VCaP (cell line): ENCODE measurements at regions not wholly inside any gene's neighbourhood (a gene's known extent, or its start where the extent isn't known, plus 50 kb on each side); places are given as distances from the start of the nearest gene placed in this dataset.
"Not testable (repeated sequence)": the region's sequence is repeated elsewhere in the genome, so short reads cannot be mapped to it uniquely, and the experiment has no call there.

Experiments
- H3K27ac ChIP-seq: fragments of 450-650 bp; 2 replicates; pipeline ENCODE4 v1.5.1; 2017
- TF ChIP-seq, protein P1 (sequence below): fragments of 450-650 bp; conservative IDR thresholded peaks from 2 replicates; pipeline ENCODE4 v1.5.1; 2017; ENCODE audit warnings: mild to moderate bottlenecking, moderate library complexity

DNA sequence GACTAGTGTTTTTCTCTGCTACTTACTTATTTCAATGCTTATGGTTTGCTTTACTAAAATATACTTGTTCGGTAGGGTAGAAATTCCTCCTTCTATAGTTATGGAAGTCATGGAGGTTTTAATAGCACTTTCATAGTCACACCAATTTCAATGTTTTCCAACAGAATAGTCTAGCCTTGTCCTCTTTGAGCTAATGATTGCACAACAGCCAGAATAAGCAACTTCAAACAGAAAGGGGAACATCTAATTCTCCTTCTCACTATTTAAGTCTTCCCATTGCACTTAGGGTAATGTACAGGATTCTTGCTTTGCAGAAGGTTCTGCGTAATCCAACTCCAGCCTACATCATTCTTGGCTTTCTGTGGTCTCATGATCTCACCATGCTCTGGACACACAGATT is 287.7 kb upstream of the GCFC2 start:
- no peak overlapping the region for H3K27ac ChIP-seq
- TF ChIP-seq, protein P1, sequence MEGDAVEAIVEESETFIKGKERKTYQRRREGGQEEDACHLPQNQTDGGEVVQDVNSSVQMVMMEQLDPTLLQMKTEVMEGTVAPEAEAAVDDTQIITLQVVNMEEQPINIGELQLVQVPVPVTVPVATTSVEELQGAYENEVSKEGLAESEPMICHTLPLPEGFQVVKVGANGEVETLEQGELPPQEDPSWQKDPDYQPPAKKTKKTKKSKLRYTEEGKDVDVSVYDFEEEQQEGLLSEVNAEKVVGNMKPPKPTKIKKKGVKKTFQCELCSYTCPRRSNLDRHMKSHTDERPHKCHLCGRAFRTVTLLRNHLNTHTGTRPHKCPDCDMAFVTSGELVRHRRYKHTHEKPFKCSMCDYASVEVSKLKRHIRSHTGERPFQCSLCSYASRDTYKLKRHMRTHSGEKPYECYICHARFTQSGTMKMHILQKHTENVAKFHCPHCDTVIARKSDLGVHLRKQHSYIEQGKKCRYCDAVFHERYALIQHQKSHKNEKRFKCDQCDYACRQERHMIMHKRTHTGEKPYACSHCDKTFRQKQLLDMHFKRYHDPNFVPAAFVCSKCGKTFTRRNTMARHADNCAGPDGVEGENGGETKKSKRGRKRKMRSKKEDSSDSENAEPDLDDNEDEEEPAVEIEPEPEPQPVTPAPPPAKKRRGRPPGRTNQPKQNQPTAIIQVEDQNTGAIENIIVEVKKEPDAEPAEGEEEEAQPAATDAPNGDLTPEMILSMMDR = no peak

DNA sequence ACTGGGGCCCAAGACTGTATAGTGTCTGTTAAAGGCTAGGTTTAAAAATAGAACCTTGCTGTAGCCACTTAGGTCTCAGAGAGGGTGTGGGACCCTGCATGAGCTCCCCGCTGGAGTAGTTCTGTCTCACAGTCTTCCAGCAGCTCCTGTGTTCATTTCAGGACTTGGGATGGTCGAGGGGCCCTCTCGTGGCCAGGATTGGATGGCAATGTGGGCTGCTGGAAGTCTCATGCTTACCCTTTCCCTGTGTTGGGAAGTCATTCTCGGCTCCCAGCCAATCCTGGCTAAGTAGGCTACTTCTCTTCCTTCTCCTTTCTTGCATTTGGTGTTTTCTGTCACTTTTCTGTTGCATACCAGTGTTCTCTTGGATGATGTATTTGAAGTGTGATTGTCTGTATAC is 284.0 kb upstream of the GCFC2 start:
- H3K27ac ChIP-seq = no peak overlapping the region
- TF ChIP-seq, protein P1 = no peak

DNA sequence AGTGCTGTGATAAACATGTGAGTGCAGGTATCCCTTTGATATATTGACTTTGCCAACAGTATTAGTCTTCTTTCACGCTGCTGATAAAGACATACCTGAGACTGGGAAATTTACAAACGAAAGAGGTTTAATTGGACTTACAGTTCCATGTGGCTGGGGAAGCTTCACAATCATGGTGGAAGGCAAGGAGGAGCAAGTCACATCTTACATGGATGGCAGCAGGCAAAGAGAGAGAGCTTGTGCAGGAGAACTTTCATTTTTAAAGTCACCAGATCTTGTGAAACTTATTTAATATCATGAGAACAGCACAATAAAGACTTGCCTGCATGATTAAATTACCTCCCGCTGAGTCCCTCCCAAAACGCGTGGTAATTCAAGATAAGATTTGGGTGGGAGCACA is 277.9 kb upstream of the GCFC2 start:
- H3K27ac ChIP-seq = not testable (repeated sequence)

GRCh38 chr2:75986617-75987016 is 275.9 kb upstream of the GCFC2 start:
- no peak overlapping the region for H3K27ac ChIP-seq
- TF ChIP-seq, protein P1 = no peak

- no peak overlapping the region for H3K27ac ChIP-seq
- TF ChIP-seq, protein P1 = no peak
These were observed 272.0 kb upstream of the GCFC2 start for GRCh38 chr2:75982719-75983118.

DNA sequence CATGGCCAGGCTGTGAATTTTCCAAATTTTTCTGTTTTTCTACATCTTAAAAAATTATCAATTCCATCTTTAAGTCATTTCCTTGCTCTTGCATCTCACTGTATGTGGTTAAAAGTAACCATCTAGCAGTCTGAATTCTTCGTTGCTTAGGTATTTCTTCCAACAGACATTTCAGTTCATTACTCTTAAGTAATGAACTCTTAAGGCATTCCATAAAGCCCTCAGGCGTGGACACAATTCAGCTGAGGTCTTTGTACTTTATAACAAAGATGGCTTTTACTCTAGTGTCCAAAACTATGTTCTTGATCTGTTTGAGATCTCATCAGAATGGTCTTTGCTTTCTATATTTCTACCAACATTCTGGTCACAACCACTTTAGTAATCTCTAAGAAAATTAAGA is 253.9 kb upstream of the GCFC2 start:
- TF ChIP-seq, protein P1 = no peak
- no peak overlapping the region for H3K27ac ChIP-seq

GRCh38 chr2:75960472-75961009 is 249.8 kb upstream of the GCFC2 start:
- TF ChIP-seq, protein P1 = no peak
- H3K27ac ChIP-seq = no peak overlapping the region

DNA sequence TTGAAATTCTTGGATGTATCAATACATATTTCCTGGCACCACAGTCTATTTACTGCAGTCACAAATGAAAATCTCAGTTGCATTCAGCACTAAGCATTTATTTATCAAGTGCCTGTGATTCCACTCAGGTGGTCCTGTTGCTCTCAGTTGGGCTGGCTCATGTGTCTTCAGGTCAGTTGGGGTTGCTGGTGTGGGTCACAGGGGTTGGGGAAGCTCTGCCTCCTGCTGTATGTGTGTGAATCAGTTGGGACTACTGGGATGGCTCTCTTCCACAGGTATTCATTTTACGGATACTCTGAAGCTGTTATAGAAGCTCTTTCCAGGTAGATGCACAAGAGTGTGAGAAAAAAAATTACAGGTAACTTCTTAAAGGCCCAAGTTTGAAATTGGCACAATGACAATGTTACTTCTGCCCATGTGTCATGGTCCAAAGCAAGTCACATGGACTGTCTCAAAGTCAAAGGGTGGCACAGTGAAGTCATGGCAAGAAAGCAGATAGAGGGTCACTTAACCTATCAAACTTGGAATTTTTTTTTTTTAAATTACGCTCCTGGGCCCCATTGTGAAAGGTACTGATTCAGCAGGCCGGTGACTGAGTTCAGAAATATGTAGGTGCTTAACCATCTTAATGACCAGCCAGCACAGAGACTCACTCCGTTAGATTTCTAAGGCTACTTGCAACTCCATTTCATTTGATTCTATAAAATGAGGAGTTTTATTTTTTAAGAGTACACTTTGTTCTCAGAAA is 249.2 kb upstream of the GCFC2 start:
- TF ChIP-seq, protein P1 = no peak

More for the DNA sequence above, 249.2 kb upstream of the GCFC2 start:
- no peak overlapping the region for H3K27ac ChIP-seq
